KOPT-K1 (cell line): ENCODE measurements at regions not wholly inside any gene's neighbourhood (a gene's known extent, or its start where the extent isn't known, plus 50 kb on each side); places are given as distances from the start of the nearest gene placed in this dataset.

ENCODE experiments used
- H3K27ac ChIP-seq: fragments of 200-600 bp; sonication (generic); 2 replicates; pipeline ENCODE4 v1.5.1; 2016; ENCODE audit warnings: antibody characterized with exemption, mild to moderate bottlenecking, low read depth, low read length; ENCODE audit not compliant: poor library complexity, severe bottlenecking
- H3K36me3 ChIP-seq: fragments of 200-600 bp; sonication (generic); 2 replicates; pipeline ENCODE4 v1.5.1; 2017; ENCODE audit warnings: antibody characterized with exemption, mild to moderate bottlenecking, low read length, moderate library complexity; ENCODE audit not compliant: insufficient read depth
- H3K9me3 ChIP-seq: fragments of 200-600 bp; sonication (generic); 2 replicates; pipeline ENCODE4 v1.5.1; 2017; ENCODE audit warnings: antibody characterized with exemption, low read length, mild to moderate bottlenecking; ENCODE audit not compliant: insufficient read depth, poor library complexity, severe bottlenecking

DNA sequence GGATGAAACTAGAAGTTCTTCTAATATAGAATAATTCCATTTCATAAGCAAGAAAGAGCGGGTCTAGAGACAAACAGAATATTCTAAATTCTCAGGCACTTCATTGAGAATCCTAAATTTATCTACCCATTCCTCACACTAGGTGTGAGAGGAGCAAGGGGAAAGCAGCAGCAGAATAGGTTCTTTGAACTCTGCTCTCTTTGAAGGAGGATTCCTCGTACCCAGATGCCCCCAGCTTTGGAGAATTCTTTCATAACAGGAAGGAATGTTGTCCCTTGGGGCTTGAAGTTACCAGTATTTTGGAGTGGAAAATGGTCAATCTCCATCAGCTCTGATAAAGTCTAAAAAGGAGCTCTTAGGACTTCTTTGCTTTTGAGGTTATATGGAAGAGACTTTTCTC lies 59.7 kb upstream of the RASGEF1B start:
- no peak overlapping the region for H3K27ac ChIP-seq
- peaks cover 22% of the 10 kb centered on the region for H3K9me3 ChIP-seq
- no peaks in the 10 kb centered on the region for H3K36me3 ChIP-seq

DNA sequence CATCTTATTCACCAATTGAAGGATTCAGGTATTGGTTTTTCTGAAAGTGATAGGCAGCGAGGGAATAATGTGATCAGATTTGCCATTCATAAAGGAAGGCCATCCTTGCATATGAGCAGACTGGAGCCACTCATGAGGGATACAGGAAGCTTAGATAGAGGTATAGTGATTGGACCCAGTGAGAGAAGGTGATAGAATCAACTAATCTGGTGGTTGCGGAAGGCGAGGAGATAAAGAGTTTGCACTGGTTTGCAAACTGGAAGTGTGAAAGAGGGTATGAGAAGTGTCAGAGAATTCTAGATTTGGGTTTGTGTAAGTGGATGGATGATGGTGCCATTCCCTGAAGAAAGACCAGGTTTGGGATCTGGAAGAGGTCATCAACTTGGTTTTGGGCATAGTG lies 57.3 kb upstream of the RASGEF1B start:
- H3K9me3 ChIP-seq: peaks cover 22% of the 10 kb centered on the region
- H3K36me3 ChIP-seq: no peaks in the 10 kb centered on the region
- no peak overlapping the region for H3K27ac ChIP-seq

DNA sequence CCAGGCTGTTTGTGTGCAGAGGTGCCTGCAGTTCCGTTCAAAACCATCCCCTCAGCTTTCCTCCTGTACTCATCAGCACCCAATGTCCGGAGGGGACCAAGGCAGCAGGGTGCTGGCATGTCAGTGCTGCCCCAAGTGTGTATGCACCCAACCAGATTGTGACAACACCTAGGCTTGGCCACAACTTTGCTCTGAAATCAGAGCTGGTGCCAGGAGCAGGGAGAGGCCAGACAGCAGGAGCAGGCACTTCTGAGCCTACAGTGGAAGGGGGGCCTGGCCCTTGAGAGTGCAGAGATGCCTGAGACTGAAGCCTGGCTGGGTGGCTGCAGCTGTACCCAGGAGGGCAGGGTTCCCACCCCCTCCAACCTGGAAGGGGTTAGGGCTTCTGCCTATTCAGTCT lies 56.5 kb upstream of the RASGEF1B start:
- Histone ChIP-seq H3K36me3 (no peaks in the 10 kb centered on the region), H3K9me3 (peaks cover 22% of the 10 kb centered on the region), H3K27ac (no peak overlapping the region)

DNA sequence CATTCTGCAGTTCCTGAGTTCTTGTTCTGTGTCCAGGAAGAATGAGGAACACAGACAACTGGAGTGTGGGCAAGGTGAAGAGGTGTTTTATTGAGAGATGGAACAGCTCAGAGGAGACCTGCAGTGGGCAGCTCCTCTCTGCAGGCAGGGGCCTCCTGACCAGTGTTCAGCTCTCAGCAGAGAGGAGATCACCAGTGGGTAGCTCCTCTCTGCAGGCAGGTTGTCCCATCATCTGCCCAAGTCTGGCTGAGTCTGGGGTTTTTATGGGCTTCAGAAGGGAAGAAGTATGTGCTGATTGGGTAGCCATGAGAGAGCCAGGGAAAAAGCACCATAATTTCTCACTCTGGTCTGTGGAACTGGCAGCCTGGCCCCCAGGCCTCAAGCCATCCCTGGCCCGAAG lies 56.0 kb upstream of the RASGEF1B start:
- Histone ChIP-seq H3K36me3 (no peaks in the 10 kb centered on the region), H3K9me3 (peaks cover 22% of the 10 kb centered on the region), H3K27ac (no peak overlapping the region)

DNA sequence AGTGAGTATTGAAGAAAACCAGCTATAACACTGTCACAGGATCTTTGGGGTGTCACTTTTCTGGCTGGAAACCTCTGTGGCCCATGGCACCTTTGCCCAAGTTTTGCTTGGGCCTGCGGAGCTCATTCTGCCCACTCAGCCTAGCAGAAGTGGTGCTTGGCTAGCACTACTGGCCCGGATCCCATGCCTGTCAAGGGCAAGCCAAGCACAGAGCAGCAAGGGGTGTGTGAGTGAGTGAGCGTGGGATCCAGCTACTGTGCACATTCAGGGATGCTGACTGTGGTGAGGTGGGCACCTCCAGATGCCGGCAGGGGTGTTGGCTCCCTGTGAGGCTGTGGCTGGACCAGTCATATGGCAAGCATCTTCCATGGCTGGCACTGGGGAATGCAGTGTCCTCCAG lies 55.4 kb upstream of the RASGEF1B start:
- Histone ChIP-seq H3K9me3 (peaks cover 22% of the 10 kb centered on the region), H3K27ac (no peak overlapping the region), H3K36me3 (no peaks in the 10 kb centered on the region)

DNA sequence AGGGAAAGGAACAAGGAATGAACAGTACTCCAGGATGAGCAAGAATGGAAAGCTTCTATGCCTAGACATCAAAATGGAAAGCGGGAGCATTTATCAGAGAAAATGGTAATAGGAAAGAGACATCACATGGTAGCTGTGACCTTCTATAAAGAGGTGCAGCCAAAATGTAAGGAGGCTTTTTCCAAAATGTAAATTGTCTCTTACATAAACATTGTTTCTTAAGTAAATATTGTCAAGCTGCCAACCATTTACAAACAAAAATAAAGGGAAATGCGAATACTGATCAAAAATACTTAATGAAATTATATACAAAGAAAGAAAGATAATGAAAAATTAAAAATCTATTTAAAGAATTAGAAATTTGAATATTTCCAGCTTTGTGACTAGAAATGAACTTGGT lies 55.0 kb upstream of the RASGEF1B start:
- Histone ChIP-seq H3K27ac (no peak overlapping the region), H3K36me3 (no peaks in the 10 kb centered on the region), H3K9me3 (peaks cover 22% of the 10 kb centered on the region)

DNA sequence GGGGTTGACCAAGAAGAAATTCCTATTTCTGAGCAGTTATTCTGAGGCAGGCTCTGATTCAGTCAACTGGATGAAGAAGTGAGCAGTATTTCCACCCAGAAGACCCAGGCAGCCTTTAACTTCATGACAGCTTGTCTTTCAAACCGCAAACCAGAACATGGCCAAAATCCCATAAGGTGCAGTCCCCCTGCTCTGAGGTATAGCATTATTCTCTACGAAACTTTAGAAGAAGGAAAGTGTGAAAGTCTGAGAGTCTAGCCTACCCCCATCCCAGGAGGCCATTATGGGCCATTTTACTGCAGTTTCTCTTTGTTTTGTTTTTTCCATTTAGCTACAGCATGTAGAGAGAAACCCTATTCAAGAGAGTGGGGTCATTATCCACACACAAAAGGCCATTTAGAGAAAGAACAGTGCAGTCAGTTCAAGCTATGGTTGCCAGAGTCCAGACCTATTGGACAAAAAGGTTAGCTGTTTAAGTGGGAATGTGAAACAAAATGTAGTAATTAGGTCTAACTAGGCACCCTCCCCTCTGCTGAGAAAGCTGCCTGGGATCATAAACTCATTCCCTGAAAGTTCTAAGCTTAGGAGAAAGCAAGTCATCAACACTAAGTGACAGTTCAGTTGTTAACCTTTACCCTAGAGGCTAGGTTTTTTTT lies 52.1 kb upstream of the RASGEF1B start:
- H3K36me3 ChIP-seq: no peaks in the 10 kb centered on the region
- no peak overlapping the region for H3K27ac ChIP-seq
- H3K9me3 ChIP-seq: peaks cover 19% of the 10 kb centered on the region

DNA sequence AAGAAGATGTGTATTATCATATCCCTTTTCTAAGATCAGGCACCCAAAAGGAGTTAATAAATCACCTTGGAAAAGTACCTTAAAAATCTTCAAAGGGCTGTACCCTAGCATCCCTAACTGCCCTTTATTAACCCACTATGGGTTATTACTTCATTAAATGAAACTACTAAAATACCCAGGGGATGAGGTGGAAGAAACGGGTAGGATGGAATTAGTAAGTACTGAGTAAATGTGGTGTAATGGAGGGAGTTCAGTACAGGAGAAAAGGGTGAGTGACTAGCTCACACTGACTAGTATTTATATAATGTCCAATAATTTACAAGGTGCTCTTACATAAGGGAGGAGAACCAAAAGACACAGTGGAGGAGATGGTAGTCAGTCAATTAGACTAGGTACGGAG lies 51.0 kb upstream of the RASGEF1B start:
- no peak overlapping the region for H3K27ac ChIP-seq
- peaks cover 8% of the 10 kb centered on the region for H3K9me3 ChIP-seq
- no peaks in the 10 kb centered on the region for H3K36me3 ChIP-seq

DNA sequence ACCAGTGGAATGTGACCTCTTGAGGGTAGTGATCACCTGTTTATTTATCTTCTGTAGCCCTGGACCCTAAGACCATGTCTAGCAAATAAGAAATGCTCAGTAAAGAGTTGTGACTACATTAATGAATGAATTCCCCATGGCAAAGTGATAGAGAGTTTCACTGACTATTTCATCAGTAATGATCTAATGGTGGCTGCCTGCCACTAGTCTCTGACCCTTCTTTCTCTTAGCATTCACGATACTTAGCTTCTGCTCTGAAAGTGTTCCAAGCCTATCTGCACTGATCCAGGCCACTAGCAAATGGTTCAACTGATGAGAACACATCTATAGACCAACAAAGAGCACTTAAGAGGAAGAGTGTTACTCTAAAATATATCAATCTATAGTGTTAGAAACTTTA lies 50.0 kb upstream of the RASGEF1B start:
- Histone ChIP-seq H3K9me3 (no peaks in the 10 kb centered on the region), H3K27ac (no peak overlapping the region), H3K36me3 (no peaks in the 10 kb centered on the region)
